ENCODE measurements at regions not wholly inside any gene's neighbourhood (a gene's known extent, or its start where the extent isn't known, plus 50 kb on each side); places are given as distances from the start of the nearest gene placed in this dataset.

GRCh38 chr11:71333473-71333872 is 81.1 kb upstream of the SHANK2 start:
- Histone ChIP-seq H3K27me3 (ENCODE audit: control insufficient read depth in 2 of 2, insufficient read depth in 2 of 2, low read length in 2 of 2) (no peaks in the 10 kb centered on the region), H3K4me3 (ENCODE audit: low read length) (no peak overlapping the region), H3K4me1 (ENCODE audit: control insufficient read depth in 2 of 2, insufficient read depth in 2 of 2, low read length in 2 of 2) (no peaks in the 10 kb centered on the region), H3K9me3 (ENCODE audit: control insufficient read depth in 2 of 3, low read length in 3 of 3) (peaks cover 0 to 24% (median 0%) of the 10 kb centered on the region in 3 experiments), H3K36me3 (ENCODE audit: control insufficient read depth in 2 of 3, insufficient read depth in 3 of 3, low read length in 3 of 3) (no peaks in the 10 kb centered on the region), H3K27ac (ENCODE audit: low read depth, low read length) (no peak overlapping the region)
- ATAC-seq (no peak), DNase-seq (no peak)
- ChIA-PET CTCF (no interaction called here), POLR2A (no interaction called here)
- Mint-ChIP-seq H3K36me3 (peaks cover 0 to 7% (median 0%) of the 10 kb centered on the region in 5 donors), H3K27ac (no peak overlapping the region), H3K9me3 (peaks cover 0 to 30% (median 11%) of the 10 kb centered on the region in 11 donors), H3K4me1 (no peaks in the 10 kb centered on the region), H3K27me3 (peaks cover 0 to 21% (median 0%) of the 10 kb centered on the region in 5 donors), H3K4me3 (no peak overlapping the region)
- intact Hi-C loops (cut with micrococcal nuclease): no loop called here

- Histone ChIP-seq H3K36me3 (ENCODE audit: control insufficient read depth in 2 of 3, insufficient read depth in 3 of 3, low read length in 3 of 3) (no peaks in the 10 kb centered on the region), H3K4me3 (ENCODE audit: low read length) (no peak overlapping the region), H3K27me3 (ENCODE audit: control insufficient read depth in 2 of 2, insufficient read depth in 2 of 2, low read length in 2 of 2) (no peaks in the 10 kb centered on the region), H3K4me1 (ENCODE audit: control insufficient read depth in 2 of 2, insufficient read depth in 2 of 2, low read length in 2 of 2) (no peaks in the 10 kb centered on the region), H3K27ac (ENCODE audit: low read depth, low read length) (no peak overlapping the region), H3K9me3 (ENCODE audit: control insufficient read depth in 2 of 3, low read length in 3 of 3) (peaks cover 0 to 24% (median 0%) of the 10 kb centered on the region in 3 experiments)
- intact Hi-C loops (cut with micrococcal nuclease): no loop called here
- H3K27ac Mint-ChIP-seq: no peak overlapping the region
- CTCF ChIA-PET: no interaction called here
- no peaks in the 10 kb centered on the region for H3K4me1 Mint-ChIP-seq
- no peak overlapping the region for H3K4me3 Mint-ChIP-seq
- peaks cover 0 to 21% (median 0%) of the 10 kb centered on the region in 5 donors for H3K27me3 Mint-ChIP-seq
- POLR2A ChIA-PET: no interaction called here
- peaks cover 0 to 7% (median 0%) of the 10 kb centered on the region in 5 donors for H3K36me3 Mint-ChIP-seq
- no peak for DNase-seq
- H3K9me3 Mint-ChIP-seq: peaks cover 0 to 30% (median 11%) of the 10 kb centered on the region in 11 donors
- no peak for ATAC-seq
Measured at GRCh38 chr11:71332447-71332846, 80.1 kb upstream of the SHANK2 start.

GRCh38 chr11:71332046-71332445 is 79.7 kb upstream of the SHANK2 start:
- Mint-ChIP-seq H3K9me3 (peaks cover 0 to 30% (median 11%) of the 10 kb centered on the region in 11 donors), H3K4me3 (no peak overlapping the region), H3K27me3 (peaks cover 0 to 21% (median 0%) of the 10 kb centered on the region in 5 donors), H3K36me3 (peaks cover 0 to 7% (median 0%) of the 10 kb centered on the region in 5 donors), H3K4me1 (no peaks in the 10 kb centered on the region), H3K27ac (no peak overlapping the region)
- Histone ChIP-seq H3K9me3 (ENCODE audit: control insufficient read depth in 2 of 3, low read length in 3 of 3) (peaks cover 0 to 24% (median 0%) of the 10 kb centered on the region in 3 experiments), H3K4me1 (ENCODE audit: control insufficient read depth in 2 of 2, insufficient read depth in 2 of 2, low read length in 2 of 2) (no peaks in the 10 kb centered on the region), H3K36me3 (ENCODE audit: control insufficient read depth in 2 of 3, insufficient read depth in 3 of 3, low read length in 3 of 3) (no peaks in the 10 kb centered on the region), H3K27me3 (ENCODE audit: control insufficient read depth in 2 of 2, insufficient read depth in 2 of 2, low read length in 2 of 2) (no peaks in the 10 kb centered on the region), H3K27ac (ENCODE audit: low read depth, low read length) (no peak overlapping the region), H3K4me3 (ENCODE audit: low read length) (no peak overlapping the region)
- intact Hi-C loops (cut with micrococcal nuclease): no loop called here
- ATAC-seq (no peak), DNase-seq (no peak)
- POLR2A ChIA-PET: no interaction called here
- CTCF ChIA-PET: no interaction called here

- no peak for DNase-seq
- CTCF ChIA-PET: no interaction called here
- Mint-ChIP-seq H3K9me3 (peaks cover 0 to 30% (median 11%) of the 10 kb centered on the region in 11 donors), H3K36me3 (peaks cover 0 to 7% (median 0%) of the 10 kb centered on the region in 5 donors), H3K27me3 (peaks cover 0 to 21% (median 0%) of the 10 kb centered on the region in 5 donors), H3K27ac (no peak overlapping the region), H3K4me3 (no peak overlapping the region), H3K4me1 (no peaks in the 10 kb centered on the region)
- no peaks in the 10 kb centered on the region for H3K36me3 ChIP-seq (ENCODE audit: control insufficient read depth in 2 of 3, insufficient read depth in 3 of 3, low read length in 3 of 3)
- intact Hi-C loops (cut with micrococcal nuclease): no loop called here
- H3K4me1 ChIP-seq (ENCODE audit: control insufficient read depth in 2 of 2, insufficient read depth in 2 of 2, low read length in 2 of 2): no peaks in the 10 kb centered on the region
- no peak for ATAC-seq
- POLR2A ChIA-PET: no interaction called here
- H3K4me3 ChIP-seq (ENCODE audit: low read length): no peak overlapping the region
- H3K9me3 ChIP-seq (ENCODE audit: control insufficient read depth in 2 of 3, low read length in 3 of 3): peaks cover 0 to 24% (median 0%) of the 10 kb centered on the region in 3 experiments
- no peak overlapping the region for H3K27ac ChIP-seq (ENCODE audit: low read depth, low read length)
- no peaks in the 10 kb centered on the region for H3K27me3 ChIP-seq (ENCODE audit: control insufficient read depth in 2 of 2, insufficient read depth in 2 of 2, low read length in 2 of 2)
Measured at GRCh38 chr11:71331631-71332030, 79.3 kb upstream of the SHANK2 start.

DNA sequence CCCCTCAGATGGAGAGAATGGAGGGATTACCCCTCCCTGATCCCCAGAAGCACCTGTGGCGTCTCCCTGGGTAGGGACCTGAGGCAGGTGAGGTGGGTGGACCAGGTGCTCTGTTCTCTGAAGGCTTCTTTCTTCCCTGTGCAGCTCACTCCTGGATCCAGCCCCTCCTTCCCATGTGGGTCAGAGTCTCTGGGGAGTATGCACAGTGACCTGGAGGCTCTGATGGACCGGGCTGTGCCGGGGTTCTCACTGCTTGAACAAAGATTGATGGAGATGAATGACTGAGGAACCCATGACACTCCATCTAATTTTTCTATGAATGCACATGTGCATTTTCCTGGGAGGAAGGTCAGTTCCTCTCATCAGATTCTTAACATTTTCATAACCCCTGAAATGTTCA is 78.6 kb upstream of the SHANK2 start:
- Mint-ChIP-seq H3K4me1 (no peaks in the 10 kb centered on the region), H3K36me3 (peaks cover 0 to 7% (median 0%) of the 10 kb centered on the region in 5 donors), H3K27ac (no peak overlapping the region), H3K9me3 (peaks cover 0 to 30% (median 11%) of the 10 kb centered on the region in 11 donors), H3K27me3 (peaks cover 0 to 21% (median 0%) of the 10 kb centered on the region in 5 donors), H3K4me3 (no peak overlapping the region)
- H3K4me1 ChIP-seq (ENCODE audit: control insufficient read depth in 2 of 2, insufficient read depth in 2 of 2, low read length in 2 of 2): no peaks in the 10 kb centered on the region
- intact Hi-C loops (cut with micrococcal nuclease): no loop called here
- ATAC-seq (no peak), DNase-seq (no peak)
- H3K36me3 ChIP-seq (ENCODE audit: control insufficient read depth in 2 of 3, insufficient read depth in 3 of 3, low read length in 3 of 3): no peaks in the 10 kb centered on the region
- peaks cover 0 to 24% (median 0%) of the 10 kb centered on the region in 3 experiments for H3K9me3 ChIP-seq (ENCODE audit: control insufficient read depth in 2 of 3, low read length in 3 of 3)
- no peak overlapping the region for H3K4me3 ChIP-seq (ENCODE audit: low read length)
- H3K27me3 ChIP-seq (ENCODE audit: control insufficient read depth in 2 of 2, insufficient read depth in 2 of 2, low read length in 2 of 2): no peaks in the 10 kb centered on the region
- POLR2A ChIA-PET: no interaction called here
- CTCF ChIA-PET: no interaction called here
- no peak overlapping the region for H3K27ac ChIP-seq (ENCODE audit: low read depth, low read length)

DNA sequence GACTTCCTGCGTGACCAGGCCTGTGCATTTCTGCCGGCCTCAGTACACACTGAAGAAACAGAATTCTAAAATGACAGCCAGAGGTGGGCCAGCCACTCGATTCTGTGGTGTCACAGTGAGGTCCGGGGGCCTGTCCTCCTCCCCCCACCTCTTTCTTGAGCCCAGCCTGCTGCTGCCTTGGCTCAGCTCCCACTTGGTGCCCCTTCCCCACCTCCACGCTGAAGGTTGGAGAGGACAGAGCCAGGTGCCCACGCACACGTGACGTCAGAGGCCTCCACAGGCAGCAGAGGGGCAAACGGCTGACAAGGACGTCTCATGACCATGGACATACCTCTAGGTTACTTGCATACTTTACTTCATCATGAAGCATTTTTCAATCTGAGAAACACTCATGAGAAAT is 78.0 kb upstream of the SHANK2 start:
- no peaks in the 10 kb centered on the region for H3K36me3 ChIP-seq (ENCODE audit: control insufficient read depth in 2 of 3, insufficient read depth in 3 of 3, low read length in 3 of 3)
- no peak overlapping the region for H3K4me3 Mint-ChIP-seq
- H3K27ac ChIP-seq (ENCODE audit: low read depth, low read length): no peak overlapping the region
- H3K9me3 Mint-ChIP-seq: peaks cover 0 to 30% (median 11%) of the 10 kb centered on the region in 11 donors
- H3K9me3 ChIP-seq (ENCODE audit: control insufficient read depth in 2 of 3, low read length in 3 of 3): peaks cover 0 to 24% (median 0%) of the 10 kb centered on the region in 3 experiments
- no peaks in the 10 kb centered on the region for H3K27me3 ChIP-seq (ENCODE audit: control insufficient read depth in 2 of 2, insufficient read depth in 2 of 2, low read length in 2 of 2)
- intact Hi-C loops (cut with micrococcal nuclease): no loop called here
- H3K4me1 ChIP-seq (ENCODE audit: control insufficient read depth in 2 of 2, insufficient read depth in 2 of 2, low read length in 2 of 2): no peaks in the 10 kb centered on the region
- ATAC-seq: no peak
- DNase-seq: no peak
- peaks cover 0 to 24% (median 0%) of the 10 kb centered on the region in 5 donors for H3K27me3 Mint-ChIP-seq
- no peak overlapping the region for H3K4me3 ChIP-seq (ENCODE audit: low read length)
- ChIA-PET POLR2A (no interaction called here), CTCF (no interaction called here)
- H3K4me1 Mint-ChIP-seq: no peaks in the 10 kb centered on the region
- no peak overlapping the region for H3K27ac Mint-ChIP-seq
- H3K36me3 Mint-ChIP-seq: peaks cover 0 to 7% (median 0%) of the 10 kb centered on the region in 5 donors

DNA sequence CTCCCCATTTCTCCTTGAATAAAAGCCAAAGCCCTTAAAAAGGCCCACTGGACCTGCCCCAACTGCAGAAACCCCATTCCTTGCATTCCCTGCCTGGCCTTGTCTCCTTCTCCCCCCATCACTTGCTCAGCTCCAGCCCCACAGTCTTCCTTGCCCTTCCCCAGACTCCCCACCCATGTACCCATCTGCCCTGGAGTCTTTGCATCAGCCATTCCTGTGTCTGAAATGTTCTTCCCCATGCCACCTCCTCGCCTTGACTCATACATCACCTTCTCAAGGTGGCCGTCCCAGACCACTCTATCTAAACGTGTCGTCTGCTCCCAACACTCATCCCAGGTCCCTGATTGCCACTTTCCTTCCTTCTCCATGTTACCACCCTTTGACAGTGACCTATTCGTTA is 77.4 kb upstream of the SHANK2 start:
- Histone ChIP-seq H3K9me3 (ENCODE audit: control insufficient read depth in 2 of 3, low read length in 3 of 3) (peaks cover 0 to 23% (median 0%) of the 10 kb centered on the region in 3 experiments), H3K4me1 (ENCODE audit: control insufficient read depth in 2 of 2, insufficient read depth in 2 of 2, low read length in 2 of 2) (no peaks in the 10 kb centered on the region), H3K27ac (ENCODE audit: low read depth, low read length) (no peak overlapping the region), H3K27me3 (ENCODE audit: control insufficient read depth in 2 of 2, insufficient read depth in 2 of 2, low read length in 2 of 2) (no peaks in the 10 kb centered on the region), H3K36me3 (ENCODE audit: control insufficient read depth in 2 of 3, insufficient read depth in 3 of 3, low read length in 3 of 3) (no peaks in the 10 kb centered on the region), H3K4me3 (ENCODE audit: low read length) (no peak overlapping the region)
- POLR2A ChIA-PET: no interaction called here
- no peak overlapping the region for H3K27ac Mint-ChIP-seq
- no peak for ATAC-seq
- peaks cover 0 to 7% (median 0%) of the 10 kb centered on the region in 5 donors for H3K36me3 Mint-ChIP-seq
- intact Hi-C loops (cut with micrococcal nuclease): no loop called here
- no peak overlapping the region for H3K4me3 Mint-ChIP-seq
- CTCF ChIA-PET: no interaction called here
- peaks cover 0 to 26% (median 11%) of the 10 kb centered on the region in 11 donors for H3K9me3 Mint-ChIP-seq
- DNase-seq: no peak
- H3K4me1 Mint-ChIP-seq: no peaks in the 10 kb centered on the region
- H3K27me3 Mint-ChIP-seq: peaks cover 0 to 26% (median 0%) of the 10 kb centered on the region in 5 donors

All from naive thymus-derived CD4-positive, alpha-beta T cell (primary cell).